DMS79 (cell line): ENCODE measurements at regions not wholly inside any gene's neighbourhood (a gene's known extent, or its start where the extent isn't known, plus 50 kb on each side); places are given as distances from the start of the nearest gene placed in this dataset.
A peak's percentile ranks its signal among the peaks of the same experiment; 100 is the strongest.

Experiments used
- DNase-seq: peaks from one replicate; lab custom pipeline; 2025; lab: John Stamatoyannopoulos, UW

GRCh38 chr2:2717406-2717805 lies 386.3 kb upstream of the MYT1L start:
- DNase-seq, result no peak

DNA sequence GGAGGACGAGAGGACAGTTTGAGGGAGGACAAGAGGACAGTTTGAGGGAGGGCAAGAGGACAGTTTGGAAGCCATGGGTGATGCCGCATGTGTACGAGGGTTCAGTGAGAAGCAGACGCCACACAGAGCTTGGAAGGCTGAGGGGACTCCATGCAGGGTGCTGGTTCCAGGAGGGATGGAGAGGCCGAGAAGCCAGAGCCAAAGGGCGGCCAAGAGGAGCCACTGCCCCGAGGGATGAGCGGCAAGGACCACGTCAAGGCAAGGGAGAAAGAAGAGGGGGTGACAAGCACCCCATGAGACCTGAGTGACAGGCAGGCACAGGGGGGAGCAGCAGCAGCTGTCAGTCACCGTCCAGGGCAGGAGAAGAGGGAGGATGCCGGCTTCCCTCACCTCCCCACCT lies 385.7 kb upstream of the MYT1L start:
- DNase-seq, result no peak

DNA sequence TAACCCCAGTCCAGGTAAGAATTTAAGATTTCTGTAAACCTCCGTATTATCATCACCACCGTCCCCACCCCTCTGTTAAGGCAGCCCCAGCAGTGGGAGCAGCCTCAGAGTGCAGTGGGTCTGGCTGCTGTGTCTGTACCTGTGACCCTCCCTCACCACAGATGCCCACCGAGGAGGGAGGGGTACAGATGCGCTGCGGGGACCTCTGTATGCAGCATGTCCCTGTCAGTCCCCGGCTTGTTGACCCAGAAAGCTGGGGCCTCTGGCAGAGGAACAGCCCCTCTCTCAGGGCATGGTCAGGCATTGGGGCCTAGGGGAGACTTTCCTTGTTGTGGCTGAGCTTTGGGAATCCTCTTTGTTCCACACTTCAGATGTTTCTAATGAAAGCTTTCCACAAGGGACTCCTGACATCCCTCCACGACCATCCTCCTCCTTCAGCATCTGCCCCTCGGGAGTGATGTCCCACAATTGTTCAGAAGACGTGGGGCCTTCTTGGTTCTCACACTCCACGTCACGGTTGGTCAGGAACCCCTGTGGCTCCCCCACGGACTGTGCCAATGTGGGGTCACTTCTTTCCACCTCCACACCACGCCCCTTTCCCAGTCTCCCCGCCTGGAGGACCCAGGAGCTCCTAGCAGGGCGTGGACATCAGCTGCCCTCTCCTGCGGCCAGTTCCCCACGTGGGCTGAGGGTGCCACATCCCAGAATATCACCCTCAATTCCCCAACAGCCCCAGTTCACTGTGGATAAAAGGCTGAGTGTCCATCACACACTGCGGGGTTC lies 384.2 kb upstream of the MYT1L start:
- DNase-seq, result no peak

DNA sequence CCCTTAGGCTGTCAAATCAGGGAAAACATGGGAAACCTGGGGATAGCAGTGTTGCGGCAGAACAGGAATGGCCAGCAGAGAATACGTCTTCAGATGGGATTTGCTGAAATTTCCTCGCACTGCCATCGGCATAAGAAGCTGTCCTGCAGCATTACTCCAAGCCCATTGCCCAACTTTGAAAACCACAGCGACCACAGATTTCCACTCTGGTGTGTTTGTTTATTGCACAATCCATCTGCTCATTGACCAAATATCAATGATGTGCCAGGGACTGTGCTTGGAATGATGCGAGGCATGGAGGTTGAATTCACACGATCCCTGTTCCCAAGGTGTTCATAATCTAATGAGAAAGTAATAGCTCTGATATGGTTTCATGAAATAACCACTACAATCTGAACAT lies 383.3 kb upstream of the MYT1L start:
- DNase-seq, result no peak

DNA sequence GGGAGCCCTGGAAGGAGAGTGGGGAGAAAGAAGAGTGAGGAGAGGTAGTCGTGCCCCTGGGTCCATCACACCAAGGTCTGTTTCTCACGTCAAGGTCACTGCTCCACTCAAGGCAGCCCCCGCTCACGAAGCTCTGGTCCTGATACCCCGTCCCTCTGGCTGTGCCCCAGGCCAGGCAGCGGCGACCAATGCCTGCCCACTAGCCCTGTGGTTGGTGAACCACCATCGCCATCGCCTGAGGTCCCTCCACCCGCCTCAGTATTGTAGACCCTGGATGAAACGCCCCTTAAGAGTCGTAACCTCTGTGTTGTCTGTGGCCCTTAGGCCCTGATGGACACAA lies 378.3 kb upstream of the MYT1L start:
- DNase-seq, result no peak

GRCh38 chr2:2708575-2709430 lies 377.7 kb upstream of the MYT1L start:
- DNase-seq, result peak; percentile 53

DNA sequence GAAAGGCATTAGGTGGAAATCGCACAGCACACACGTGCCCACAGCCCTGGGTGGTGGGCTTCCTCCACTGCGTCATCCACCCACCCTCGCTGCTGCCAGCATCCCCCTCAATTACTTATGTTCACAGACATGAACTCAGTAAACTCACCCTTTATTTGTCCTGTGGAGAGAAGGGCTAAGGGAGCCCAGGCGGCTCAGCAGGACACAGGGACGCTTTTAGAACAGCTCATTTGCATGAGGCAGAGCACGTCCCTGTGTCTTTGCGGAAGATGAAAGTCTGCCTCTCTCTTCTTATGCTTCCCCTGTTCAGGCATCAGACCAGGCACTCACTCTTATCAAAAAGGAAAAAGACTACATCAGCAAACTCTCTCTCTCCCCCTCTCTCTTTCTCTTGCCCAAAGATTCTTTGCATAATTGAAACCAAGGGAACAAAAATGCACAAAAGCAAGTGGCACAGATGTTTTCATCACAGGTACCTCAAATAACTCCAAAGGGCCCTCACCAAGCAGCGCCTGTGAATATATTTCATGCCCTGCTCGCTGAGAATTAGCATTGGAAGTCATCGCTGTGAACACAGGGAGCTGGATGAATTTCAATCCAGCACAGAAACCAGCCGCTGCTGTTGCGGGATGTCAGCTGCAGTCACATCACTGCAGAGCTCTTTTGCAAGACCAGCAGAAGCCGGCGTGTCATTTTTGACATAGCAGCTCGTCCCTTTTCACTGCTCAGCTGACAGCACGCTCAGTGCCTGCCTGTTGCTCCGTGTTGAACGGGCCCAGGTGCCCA lies 376.3 kb upstream of the MYT1L start:
- DNase-seq, result peak; percentile 32

GRCh38 chr2:2706306-2706705 lies 375.2 kb upstream of the MYT1L start:
- DNase-seq, result no peak

GRCh38 chr2:2705871-2706270 lies 374.8 kb upstream of the MYT1L start:
- no peak for DNase-seq

DNA sequence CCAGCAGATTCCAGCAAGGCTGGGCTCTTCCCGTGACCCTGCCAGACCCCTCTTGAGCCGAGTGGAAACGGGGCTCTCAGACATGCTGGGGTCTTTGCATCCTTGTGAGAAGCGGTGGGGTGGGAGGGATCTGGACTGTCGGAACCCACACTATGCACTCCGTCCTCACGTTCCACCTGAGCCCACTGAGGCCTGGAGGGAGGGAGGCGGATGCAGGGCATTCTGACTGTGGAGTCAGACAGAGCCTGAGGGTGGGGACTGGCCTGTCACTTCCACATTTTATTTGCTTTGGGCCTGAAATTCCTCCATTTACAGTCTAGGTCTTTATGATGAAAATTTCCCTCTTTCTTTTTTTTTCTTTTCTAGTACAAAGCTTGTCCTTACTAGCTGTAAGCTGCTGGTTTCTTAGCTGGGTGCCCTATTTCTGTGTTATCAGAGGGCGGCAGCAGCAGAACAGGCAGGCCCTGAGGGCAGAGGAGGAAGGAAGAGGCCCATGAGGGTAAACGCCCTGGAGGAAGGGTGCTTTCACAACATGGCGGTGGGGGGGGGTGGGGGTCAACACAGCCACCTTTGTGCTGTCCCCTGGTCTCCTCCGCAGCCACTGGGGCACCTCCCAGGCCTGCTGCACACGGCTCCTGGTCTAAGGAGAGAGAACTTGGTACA lies 373.5 kb upstream of the MYT1L start:
- no peak for DNase-seq

DNA sequence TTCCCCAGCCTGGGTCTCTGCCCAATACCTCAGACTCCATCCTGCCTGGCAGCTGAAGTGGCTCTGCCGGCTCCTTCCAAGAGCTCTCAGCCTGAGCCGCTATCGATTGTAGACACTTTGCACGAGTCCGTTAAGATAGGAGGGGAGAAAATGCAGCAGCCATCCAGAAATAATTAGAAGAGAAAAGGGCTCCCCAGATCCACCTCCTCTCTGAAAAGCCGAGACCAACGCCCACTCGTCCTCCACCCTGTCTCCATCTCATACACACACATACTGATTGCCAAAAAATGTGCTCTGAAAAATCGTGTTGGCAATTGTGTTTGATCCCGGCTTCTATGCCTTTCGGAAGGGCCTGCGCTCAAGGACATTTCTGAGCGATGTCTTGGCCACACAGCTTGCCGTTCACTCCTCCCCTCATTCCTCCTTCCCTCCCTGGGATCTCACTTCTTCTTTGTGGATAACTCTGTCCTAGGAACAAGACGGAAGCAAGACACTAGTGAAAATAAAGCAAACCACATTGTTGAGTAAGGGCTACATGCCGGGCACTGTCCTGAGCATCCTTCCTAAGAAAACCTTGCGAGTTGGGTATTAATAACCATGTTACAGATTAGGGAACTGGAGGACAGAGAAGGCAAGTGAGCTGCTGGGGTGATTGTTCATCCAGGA lies 372.8 kb upstream of the MYT1L start:
- peak; percentile 89 for DNase-seq

DNA sequence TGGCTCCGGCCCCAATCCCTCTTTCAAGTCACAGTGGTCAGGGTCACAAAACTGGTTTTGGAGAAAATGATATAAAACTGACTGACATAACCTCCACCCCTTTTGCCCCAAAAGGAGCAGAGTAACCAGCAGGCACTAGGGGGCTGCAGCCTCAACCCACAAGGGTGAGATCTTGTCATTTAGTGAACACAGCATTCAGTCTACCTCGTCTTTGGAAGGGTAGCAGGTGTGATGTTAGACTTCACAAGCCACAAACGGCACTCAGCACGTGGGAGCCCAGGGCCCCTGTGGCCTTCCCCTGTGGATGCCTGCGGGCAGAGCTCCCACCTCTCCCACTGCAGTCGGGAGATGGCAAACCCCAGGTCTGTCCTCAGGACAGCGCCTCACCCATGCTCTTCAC lies 372.1 kb upstream of the MYT1L start:
- peak; percentile 53 for DNase-seq

DNA sequence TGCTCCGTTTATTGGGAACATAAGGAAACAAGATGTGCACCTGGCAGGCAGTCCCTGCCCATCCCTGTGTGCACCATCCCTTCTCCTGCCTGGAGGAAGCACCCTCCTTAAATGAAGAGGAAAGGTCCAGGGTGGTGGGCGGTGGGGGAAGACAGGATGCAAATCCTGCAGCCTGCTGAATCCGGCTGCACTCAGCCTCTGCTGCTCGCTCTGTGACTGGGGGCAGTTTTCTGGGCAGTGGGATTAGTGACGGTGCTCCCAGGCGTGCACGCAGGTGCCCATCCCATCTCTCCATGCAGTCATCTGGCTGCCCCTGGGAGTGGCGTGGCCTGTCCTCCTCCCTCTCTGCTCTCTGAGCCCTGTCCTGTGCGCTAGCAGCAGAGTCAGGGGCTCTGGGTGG lies 371.3 kb upstream of the MYT1L start:
- DNase-seq, result no peak

DNA sequence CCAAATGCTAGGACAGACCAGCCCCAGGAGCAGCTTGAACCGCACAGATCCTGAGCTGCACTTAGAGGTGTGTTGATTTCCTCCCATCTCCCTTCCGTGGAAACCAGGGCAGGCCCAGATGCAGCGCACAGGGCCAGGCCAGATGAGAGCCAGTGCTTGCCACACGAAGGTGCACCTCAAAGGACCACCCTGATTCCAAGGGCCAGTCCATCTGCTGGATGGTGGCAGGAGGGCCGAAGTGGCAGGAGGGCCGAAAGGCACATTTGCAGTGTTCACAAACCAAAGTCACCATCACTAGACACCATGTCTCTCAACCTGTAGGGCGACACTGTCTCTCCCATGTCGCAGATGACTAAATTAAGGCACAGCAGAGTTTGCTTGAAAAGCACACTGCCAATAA lies 370.7 kb upstream of the MYT1L start:
- DNase-seq, result no peak

GRCh38 chr2:2701176-2701781 lies 370.2 kb upstream of the MYT1L start:
- DNase-seq, result no peak

DNA sequence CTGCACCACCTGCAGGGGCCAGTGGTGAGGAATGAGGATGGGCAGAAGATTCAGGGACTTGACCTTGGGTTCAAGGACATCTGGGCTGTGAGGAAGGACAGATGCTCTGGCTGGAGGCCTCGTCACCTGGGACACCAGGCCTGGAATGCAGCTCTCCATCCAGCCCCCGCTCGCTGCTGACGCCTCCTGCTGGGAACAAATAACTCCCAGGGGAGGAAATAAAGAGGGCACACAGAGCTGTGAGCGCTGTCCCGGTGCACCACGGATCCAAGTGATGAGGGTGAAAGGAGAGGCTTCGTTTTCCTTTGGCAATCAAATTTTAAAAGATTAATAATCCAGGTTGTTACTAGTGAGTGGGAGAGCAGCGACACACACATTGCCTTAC lies 368.0 kb upstream of the MYT1L start:
- no peak for DNase-seq

DNA sequence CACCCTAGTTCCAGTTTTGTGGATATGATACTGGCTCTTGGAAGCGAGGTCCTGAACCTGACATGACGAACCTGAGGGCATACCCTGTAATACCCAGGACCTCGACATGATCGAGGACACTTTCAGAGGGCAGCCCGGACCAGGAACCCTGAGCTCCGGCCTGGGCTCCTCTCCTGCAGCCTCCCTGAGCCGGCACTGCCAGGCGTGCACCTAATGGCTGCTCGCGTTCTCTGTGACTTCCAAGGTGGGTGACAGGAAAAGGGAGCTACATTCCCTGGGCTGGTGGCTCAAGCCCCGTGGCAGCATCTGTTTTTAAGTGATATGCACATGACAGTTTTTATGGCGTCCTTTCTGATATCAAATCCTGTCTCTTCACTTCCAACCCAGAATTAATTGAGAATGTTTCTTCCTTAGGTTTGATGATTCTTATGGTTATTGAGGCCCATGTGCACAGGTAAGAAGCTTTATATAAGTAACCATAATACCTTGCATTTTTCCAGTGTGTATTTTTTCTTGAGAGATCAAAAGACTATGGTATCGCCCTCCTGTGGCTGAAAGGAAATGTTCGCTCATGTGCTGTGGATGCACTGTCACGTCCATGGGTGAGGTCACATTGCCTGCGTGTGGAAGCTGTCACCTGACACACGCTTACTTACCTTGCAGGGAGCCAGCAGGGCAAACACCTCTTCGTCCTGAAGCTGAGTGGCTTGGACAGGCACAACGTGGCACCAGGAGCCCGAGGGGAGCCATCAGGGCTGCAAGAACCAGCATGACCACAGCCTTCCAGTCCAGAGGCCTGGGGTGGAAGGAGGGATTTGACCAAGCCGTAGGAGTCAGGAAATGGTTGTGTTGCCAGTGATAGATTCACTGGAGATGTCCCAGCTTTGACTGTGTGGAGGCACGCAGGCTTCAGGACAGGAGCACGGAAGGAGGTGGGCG lies 367.4 kb upstream of the MYT1L start:
- no peak for DNase-seq

GRCh38 chr2:2696733-2697455 lies 365.8 kb upstream of the MYT1L start:
- DNase-seq, result no peak

- no peak for DNase-seq
These were observed 365.2 kb upstream of the MYT1L start for GRCh38 chr2:2696325-2696724.
